SK-N-SH (cell line): ENCODE measurements at regions not wholly inside any gene's neighbourhood (a gene's known extent, or its start where the extent isn't known, plus 50 kb on each side); places are given as distances from the start of the nearest gene placed in this dataset.

ENCODE experiments used
- CTCF ChIA-PET: fragments of 300-600, 350-600 bp; formaldehyde crosslinking; extraction: SDS; loops from one replicate; lab custom pipeline; 2021; lab: Yijun Ruan, JAX
- POLR2A ChIA-PET: fragments of 350-600 bp; sonication (Branson Sonifier 250); formaldehyde crosslinking; extraction: SDS; loops from one replicate; lab custom pipeline; 2020; ENCODE audit warnings: antibody characterized with exemption, inconsistent platforms; lab: Yijun Ruan, JAX
- DNase-seq: peaks from one replicate; pipeline ENCODE4 v3.0.0; 2012
- H2AFZ ChIP-seq: fragments of 200-600 bp; sonication (generic); 2 replicates; pipeline ENCODE4 v1.8.1; 2016; ENCODE audit warnings: antibody characterized with exemption, mild to moderate bottlenecking, low read depth
- H3F3A ChIP-seq: fragments of 200-600 bp; sonication (generic); replicated peaks from 2 replicates; pipeline ENCODE3; 2016; ENCODE audit warnings: antibody characterized with exemption, mild to moderate bottlenecking; ENCODE audit not compliant: insufficient read depth
- H3K27ac ChIP-seq, 2 experiments: fragments of 200-500 bp in 1 of 2; fragments of 200-600 bp in 1 of 2; sonication (Bioruptor generic) in 1 of 2; sonication (generic), shearing (Covaris generic) in 1 of 2; 2 replicates each; pipeline versions ENCODE4 v1.5.1 to v1.6.1; 2014 to 2016; ENCODE audit warnings: low read depth in 2 of 2, inconsistent platforms in 1 of 2, low read length in 1 of 2, mild to moderate bottlenecking in 1 of 2, mixed read lengths in 1 of 2
- H3K27me3 ChIP-seq: fragments of 200-600 bp; sonication (generic), shearing (Covaris generic); 2 replicates; pipeline ENCODE4 v1.6.1; 2016; ENCODE audit warnings: mixed run types; ENCODE audit not compliant: insufficient read depth
- H3K36me3 ChIP-seq, 2 experiments: fragments of 200-500 bp in 1 of 2; fragments of 200-600 bp in 1 of 2; sonication (Bioruptor generic) in 1 of 2; sonication (generic) in 1 of 2; replicated peaks in 1 of 2; 2 replicates each; pipeline versions ENCODE3 to v1.5.1; 2014 to 2016; ENCODE audit warnings: low read length in 1 of 2, mild to moderate bottlenecking in 1 of 2; ENCODE audit not compliant: insufficient read depth in 2 of 2, control insufficient read depth in 1 of 2
- H3K4me1 ChIP-seq, 2 experiments: fragments of 200-500 bp in 1 of 2; fragments of 200-600 bp in 1 of 2; sonication (Bioruptor generic) in 1 of 2; sonication (generic), shearing (Covaris generic) in 1 of 2; 2 replicates each; pipeline versions ENCODE4 v1.5.1 to v1.6.1; 2014 to 2016; ENCODE audit warnings: low read depth in 1 of 2, low read length in 1 of 2, mixed run types in 1 of 2; ENCODE audit not compliant: insufficient read depth in 2 of 2, control insufficient read depth in 1 of 2
- H3K4me2 ChIP-seq: fragments of 200-600 bp; sonication (generic), shearing (Covaris generic); 2 replicates; pipeline ENCODE4 v1.6.1; 2017; ENCODE audit warnings: mixed run types
- H3K4me3 ChIP-seq, 2 experiments: fragments of 200-500 bp in 1 of 2; fragments of 200-600 bp in 1 of 2; sonication (Bioruptor generic) in 1 of 2; sonication (generic), shearing (Covaris generic) in 1 of 2; 2 replicates each; pipeline versions ENCODE4 v1.5.1 to v1.8.1; 2014 to 2016; ENCODE audit warnings: low read depth in 2 of 2, inconsistent platforms in 1 of 2, low read length in 1 of 2, mild to moderate bottlenecking in 1 of 2, mixed read lengths in 1 of 2, moderate library complexity in 1 of 2
- H3K79me2 ChIP-seq: fragments of 200-600 bp; sonication (generic); 2 replicates; pipeline ENCODE4 v1.8.1; 2017; ENCODE audit warnings: mild to moderate bottlenecking; ENCODE audit not compliant: insufficient read depth
- H3K9ac ChIP-seq: fragments of 200-600 bp; sonication (generic); 2 replicates; pipeline ENCODE4 v1.6.1; 2017; ENCODE audit warnings: mixed run types
- H3K9me2 ChIP-seq: fragments of 200-600 bp; sonication (generic); 2 replicates; pipeline ENCODE4 v1.6.1; 2017; ENCODE audit warnings: mixed run types
- H3K9me3 ChIP-seq: fragments of 200-600 bp; sonication (generic); 2 replicates; pipeline ENCODE4 v1.6.1; 2017; ENCODE audit warnings: mixed run types, mild to moderate bottlenecking, moderate library complexity
- H4K20me1 ChIP-seq: fragments of 200-600 bp; sonication (generic); 2 replicates; pipeline ENCODE4 v1.6.1; 2017; ENCODE audit warnings: mild to moderate bottlenecking, mixed run types; ENCODE audit not compliant: insufficient read depth
- CTCF ChIP-seq: fragments of 200-600 bp; sonication (generic); IDR thresholded peaks from 2 replicates; pipeline ENCODE4 v1.6.1; 2017; ENCODE audit warnings: antibody characterized with exemption, mild to moderate bottlenecking, moderate library complexity
- EP300 ChIP-seq, 2 experiments: IDR thresholded peaks; 2 replicates each; pipeline versions ENCODE4 v1.4.0 to v1.6.1; 2012; ENCODE audit warnings: borderline replicate concordance in 1 of 2, low read depth in 1 of 2, low read length in 1 of 2
- EZH2phosphoT487 ChIP-seq: fragments of 200-600 bp; sonication (generic); IDR thresholded peaks from 2 replicates; pipeline ENCODE4 v1.6.1; 2017; ENCODE audit warnings: low read depth, mixed run types, mild to moderate bottlenecking, antibody characterized with exemption, moderate library complexity, borderline replicate concordance
- FOXJ3 ChIP-seq: sonication (generic); formaldehyde crosslinking; IDR thresholded peaks from 2 replicates; pipeline ENCODE4 v1.5.1; 2020; ENCODE audit warnings: mild to moderate bottlenecking, missing genetic modification reagents
- MXI1 ChIP-seq: IDR thresholded peaks from 2 replicates; pipeline ENCODE4 v1.6.1; 2012; ENCODE audit warnings: mild to moderate bottlenecking, low read depth, low read length, improper control_type of control experiment
- NFIC ChIP-seq: IDR thresholded peaks from 2 replicates; pipeline ENCODE4 v1.4.0; 2012; ENCODE audit warnings: borderline replicate concordance
- PBX3 ChIP-seq: IDR thresholded peaks from 2 replicates; pipeline ENCODE4; 2012
- POLR2AphosphoS5 ChIP-seq: IDR thresholded peaks from 2 replicates; pipeline ENCODE4 v1.6.1; 2012; ENCODE audit warnings: low read depth, low read length
- RAD21 ChIP-seq: IDR thresholded peaks from 2 replicates; pipeline ENCODE4 v1.6.1; 2012; ENCODE audit warnings: mild to moderate bottlenecking, low read length
- RFX5 ChIP-seq: IDR thresholded peaks from 2 replicates; pipeline ENCODE4 v1.6.1; 2012; ENCODE audit warnings: mild to moderate bottlenecking, improper control_type of control experiment, low read length
- RXRA ChIP-seq: IDR thresholded peaks from 2 replicates; pipeline ENCODE4 v1.4.0; 2012; ENCODE audit warnings: low read depth, mild to moderate bottlenecking, borderline replicate concordance
- SMC3 ChIP-seq: IDR thresholded peaks from 2 replicates; pipeline ENCODE4 v1.6.1; 2012; ENCODE audit warnings: low read depth, low read length, improper control_type of control experiment
- TAF1 ChIP-seq: IDR thresholded peaks from 2 replicates; pipeline ENCODE4 v1.6.1; 2012; ENCODE audit warnings: low read depth, mild to moderate bottlenecking, low read length, moderate library complexity, borderline replicate concordance
- TEAD4 ChIP-seq: IDR thresholded peaks from 2 replicates; pipeline ENCODE4 v1.4.0; 2012; ENCODE audit warnings: mild to moderate bottlenecking, borderline replicate concordance; ENCODE audit not compliant: insufficient read depth
- ZBTB33 ChIP-seq: IDR thresholded peaks from 2 replicates; pipeline ENCODE4 v1.4.0; 2012; ENCODE audit warnings: low read depth, borderline replicate concordance
- WGBS: methylation state at CpG from one replicate; pipeline ENCODE4 v1.1.6; 2017; ENCODE audit warnings: low lambda C conversion rate; 5-methylcytosine and 5-hydroxymethylcytosine counted together

- TF ChIP-seq ZBTB33: no peak
- TF ChIP-seq CTCF: no peak
- no peak for TF ChIP-seq TEAD4
- no peak for TF ChIP-seq RAD21
- no peak for TF ChIP-seq EP300 (IDR thresholded peaks at IDR 0.05; ENCODE audit: borderline replicate concordance in 1 of 2, low read depth in 1 of 2, low read length in 1 of 2)
- no peak for TF ChIP-seq EZH2phosphoT487
- no peak for TF ChIP-seq POLR2AphosphoS5
- TF ChIP-seq FOXJ3 (CRISPR knock-in tag): no peak
- no peak for TF ChIP-seq MXI1
- no peak for TF ChIP-seq NFIC
- TF ChIP-seq TAF1: no peak
- TF ChIP-seq RFX5: no peak
- no peak for TF ChIP-seq SMC3
- TF ChIP-seq PBX3: no peak
- TF ChIP-seq RXRA: no peak
- TF ChIP-seq, all 33 proteins: peak for 0
- Histone ChIP-seq H3K9ac (no peak overlapping the region), H4K20me1 (no peaks in the 10 kb centered on the region), H3K27me3 (no peaks in the 10 kb centered on the region; the same call in 1 of the 2 replicates), H3K4me1 (peaks cover 0 to 9% of the 10 kb centered on the region in 2 experiments; a peak in 1 of 4 replicates), H3K79me2 (no peaks in the 10 kb centered on the region), H3K9me2 (no peaks in the 10 kb centered on the region), H3K4me2 (no peak overlapping the region), H3F3A (no peaks in the 10 kb centered on the region), H3K9me3 (no peaks in the 10 kb centered on the region), H2AFZ (no peak overlapping the region), H3K4me3 (no peak overlapping the region), H3K36me3 (no peaks in the 10 kb centered on the region), H3K27ac (no peak overlapping the region)
- WGBS: 32% methylated on average over 7 of the region's 7 CpGs
- DNase-seq: no peak
- CTCF ChIA-PET: interaction anchor here (1.0 to 3.1 kb wide), 2 partner anchors 11 to 13 kb away, joined by 3 to 6 read pairs; no protein-coding TSS in a partner anchor
- POLR2A ChIA-PET: no interaction called here
These were observed 114.5 kb upstream of the SLC1A3 start for GRCh38 chr5:36491856-36492255.
